ENCODE measurements at regions not wholly inside any gene's neighbourhood (a gene's known extent, or its start where the extent isn't known, plus 50 kb on each side); places are given as distances from the start of the nearest gene placed in this dataset.

DNA sequence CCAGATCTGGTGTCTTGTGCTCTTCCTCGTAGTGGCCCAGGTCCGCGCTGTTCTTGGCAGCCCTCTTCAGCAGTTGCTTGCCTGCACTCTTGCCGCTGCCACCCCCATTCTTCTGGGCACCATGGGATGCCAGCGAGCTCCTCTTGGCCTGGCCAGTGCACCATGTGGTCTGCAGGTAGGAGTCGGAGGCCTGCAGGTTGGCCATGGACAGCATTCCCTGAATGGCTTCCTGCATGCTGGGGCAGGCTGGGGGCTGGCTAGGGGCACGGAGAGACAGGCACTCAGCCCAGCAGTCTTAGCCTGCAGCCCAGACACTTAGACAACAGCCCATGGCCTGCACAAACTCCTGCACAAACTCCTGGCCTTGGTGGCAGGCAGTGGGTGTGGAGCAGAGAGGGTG, 234.9 kb downstream of the TUBA3C start:
- no peak overlapping the region for H3K27ac ChIP-seq (ENCODE audit: low read length)

DNA sequence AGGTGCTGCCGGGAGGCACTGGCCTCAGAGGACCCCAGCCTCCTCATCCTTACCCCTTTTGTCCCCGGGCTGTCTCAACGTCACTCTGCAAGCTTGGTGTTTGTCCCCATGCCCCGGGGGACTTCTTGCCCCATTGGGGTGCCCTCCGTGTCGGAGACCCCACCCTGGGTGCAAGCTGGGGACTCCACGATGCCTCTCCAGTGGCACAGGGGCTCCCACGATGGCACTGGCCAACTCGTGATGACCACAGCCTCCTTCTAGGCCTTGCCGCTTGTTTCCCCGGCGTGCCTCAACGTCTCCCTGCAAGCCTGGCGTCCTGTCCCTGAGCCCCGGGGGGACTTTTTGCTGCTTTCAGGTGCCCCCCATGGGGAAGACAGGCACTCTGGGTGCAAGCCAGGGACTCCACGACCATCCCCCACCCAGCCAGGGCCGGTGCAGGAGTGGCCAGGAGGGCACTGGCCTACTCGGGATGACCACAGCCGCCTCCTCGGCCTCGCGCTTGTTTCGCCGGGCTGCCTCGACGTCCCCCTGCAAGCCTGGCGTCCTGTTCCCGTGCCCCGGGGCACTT, 237.0 kb downstream of the TUBA3C start:
- Histone ChIP-seq H3K79me2 (ENCODE audit: low read length) (no peaks in the 10 kb centered on the region), H3K27ac (ENCODE audit: low read length) (no peak overlapping the region), H3K4me1 (ENCODE audit: low read length) (no peaks in the 10 kb centered on the region), H3K4me2 (ENCODE audit: low read length) (no peak overlapping the region), H2AFZ (ENCODE audit: low read depth, low read length) (no peak overlapping the region), H3K36me3 (replicated peaks; ENCODE audit: low read depth, low read length) (no peaks in the 10 kb centered on the region), H3K27me3 (ENCODE audit: low read depth, low read length) (no peaks in the 10 kb centered on the region), H3K9me3 (ENCODE audit: insufficient read depth, low read length) (no peaks in the 10 kb centered on the region), H4K20me1 (ENCODE audit: insufficient read depth, low read length) (no peaks in the 10 kb centered on the region), H3K9ac (ENCODE audit: low read length) (no peak overlapping the region), H3K4me3 (ENCODE audit: low read length) (no peak overlapping the region)
- TF ChIP-seq EZH2phosphoT487 (IDR thresholded peaks at IDR 0.05; ENCODE audit: low read depth) (no peak), CTCF (IDR thresholded peaks at IDR 0.05; ENCODE audit: low read depth, low read length) (no peak)

More for the DNA sequence above, 234.9 kb downstream of the TUBA3C start:
- no peaks in the 10 kb centered on the region for H3K36me3 ChIP-seq (replicated peaks; ENCODE audit: low read depth, low read length)
- no peak overlapping the region for H3K4me3 ChIP-seq (ENCODE audit: low read length)
- H3K9ac ChIP-seq (ENCODE audit: low read length), result no peak overlapping the region
- no peaks in the 10 kb centered on the region for H3K79me2 ChIP-seq (ENCODE audit: low read length)
- H3K4me2 ChIP-seq (ENCODE audit: low read length), result no peak overlapping the region
- no peaks in the 10 kb centered on the region for H4K20me1 ChIP-seq (ENCODE audit: insufficient read depth, low read length)
- TF ChIP-seq CTCF (IDR thresholded peaks at IDR 0.05; ENCODE audit: low read depth, low read length) (no peak), EZH2phosphoT487 (IDR thresholded peaks at IDR 0.05; ENCODE audit: low read depth) (no peak)
- no peak overlapping the region for H2AFZ ChIP-seq (ENCODE audit: low read depth, low read length)
- no peaks in the 10 kb centered on the region for H3K9me3 ChIP-seq (ENCODE audit: insufficient read depth, low read length)
- no peaks in the 10 kb centered on the region for H3K27me3 ChIP-seq (ENCODE audit: low read depth, low read length)
- H3K4me1 ChIP-seq (ENCODE audit: low read length), result no peaks in the 10 kb centered on the region

DNA sequence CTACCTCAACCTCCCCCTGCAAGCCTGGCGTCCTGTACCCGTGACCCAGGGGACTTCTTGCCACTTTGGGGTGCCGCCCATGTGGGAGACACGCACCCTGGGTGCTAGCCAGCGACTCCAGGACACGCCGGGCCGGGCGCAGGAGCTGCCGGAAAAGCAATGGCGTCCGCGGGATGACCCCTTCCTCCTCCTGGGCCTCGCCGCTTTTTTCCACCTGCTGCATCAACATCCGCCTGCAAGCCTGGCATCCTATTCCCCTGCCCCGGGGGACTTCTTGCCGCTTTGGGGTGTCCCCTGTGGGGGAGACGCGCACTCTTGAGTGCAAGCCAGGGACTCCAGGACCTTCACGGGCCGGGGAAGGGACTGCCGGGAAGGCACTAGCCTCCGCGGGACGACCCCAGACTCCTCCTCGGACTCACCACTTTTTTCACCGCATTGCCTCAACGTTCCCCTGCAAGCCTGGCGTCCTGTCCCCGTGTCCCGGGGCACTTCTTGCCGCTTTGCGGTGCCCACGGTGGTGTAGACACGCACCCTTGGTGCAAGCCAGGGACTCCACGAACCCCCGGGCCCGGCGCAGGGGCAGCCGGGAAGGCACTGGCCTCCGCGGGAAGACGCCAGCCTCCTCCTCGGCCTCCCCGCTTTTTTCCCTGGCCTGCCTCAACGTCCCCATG, 237.8 kb downstream of the TUBA3C start:
- no peaks in the 10 kb centered on the region for H3K9me3 ChIP-seq (ENCODE audit: insufficient read depth, low read length)

More for the DNA sequence above, 237.8 kb downstream of the TUBA3C start:
- Histone ChIP-seq H3K36me3 (replicated peaks; ENCODE audit: low read depth, low read length) (no peaks in the 10 kb centered on the region), H3K9ac (ENCODE audit: low read length) (no peak overlapping the region), H3K27me3 (ENCODE audit: low read depth, low read length) (no peaks in the 10 kb centered on the region), H3K4me3 (ENCODE audit: low read length) (no peak overlapping the region), H3K27ac (ENCODE audit: low read length) (no peak overlapping the region), H3K4me2 (ENCODE audit: low read length) (no peak overlapping the region), H3K4me1 (ENCODE audit: low read length) (no peaks in the 10 kb centered on the region), H4K20me1 (ENCODE audit: insufficient read depth, low read length) (no peaks in the 10 kb centered on the region), H2AFZ (ENCODE audit: low read depth, low read length) (no peak overlapping the region), H3K79me2 (ENCODE audit: low read length) (no peaks in the 10 kb centered on the region)
- no peak for TF ChIP-seq CTCF (IDR thresholded peaks at IDR 0.05; ENCODE audit: low read depth, low read length)
- no peak for TF ChIP-seq EZH2phosphoT487 (IDR thresholded peaks at IDR 0.05; ENCODE audit: low read depth)
